Ureter (tissue), 1 donor: ENCODE measurements at regions not wholly inside any gene's neighbourhood (a gene's known extent, or its start where the extent isn't known, plus 50 kb on each side); places are given as distances from the start of the nearest gene placed in this dataset.
A peak's percentile ranks its signal among the peaks of the same experiment; 100 is the strongest.
"Not testable (repeated sequence)": the region's sequence is repeated elsewhere in the genome, so short reads cannot be mapped to it uniquely, and the experiment has no call there.

Experiments
- DNase-seq: peaks from one replicate; pipeline ENCODE4 v3.0.0-alpha.2; 2020; ENCODE audit warnings: low spot score
- donor health status: DM: yes; HTN: yes; CAD: no.

GRCh38 chr1:184183919-184184318 lies 132.4 kb downstream of the TSEN15 start:
- no peak for DNase-seq

GRCh38 chr1:184184614-184185013 lies 133.1 kb downstream of the TSEN15 start:
- not testable (repeated sequence) for DNase-seq

GRCh38 chr1:184185347-184185746 lies 133.8 kb downstream of the TSEN15 start:
- DNase-seq = no peak

- no peak for DNase-seq
Measured at GRCh38 chr1:184186167-184186566, 134.6 kb downstream of the TSEN15 start.

- no peak for DNase-seq
Measured at GRCh38 chr1:184187097-184187496, 135.6 kb downstream of the TSEN15 start.

- no peak for DNase-seq
Measured at GRCh38 chr1:184188037-184188436, 136.5 kb downstream of the TSEN15 start.

GRCh38 chr1:184189361-184189760 lies 137.8 kb downstream of the TSEN15 start:
- no peak for DNase-seq

GRCh38 chr1:184190616-184191015 lies 139.1 kb downstream of the TSEN15 start:
- no peak for DNase-seq

- peak; percentile 65 for DNase-seq
Measured at GRCh38 chr1:184191181-184191621, 139.7 kb downstream of the TSEN15 start.

- DNase-seq = no peak
Measured at GRCh38 chr1:184192796-184193195, 141.3 kb downstream of the TSEN15 start.

GRCh38 chr1:184193451-184193850 lies 141.9 kb downstream of the TSEN15 start:
- DNase-seq = no peak

- no peak for DNase-seq
Measured at GRCh38 chr1:184194236-184194635, 142.7 kb downstream of the TSEN15 start.

GRCh38 chr1:184195722-184196121 lies 144.2 kb downstream of the TSEN15 start:
- DNase-seq = not testable (repeated sequence)

GRCh38 chr1:184197831-184198230 lies 146.3 kb downstream of the TSEN15 start:
- no peak for DNase-seq

- no peak for DNase-seq
Measured at GRCh38 chr1:184199036-184199435, 147.5 kb downstream of the TSEN15 start.

- DNase-seq = no peak
Measured at GRCh38 chr1:184199438-184200085, 148.0 kb downstream of the TSEN15 start.

GRCh38 chr1:184208622-184209021 lies 157.1 kb downstream of the TSEN15 start:
- no peak for DNase-seq

- DNase-seq = no peak
Measured at GRCh38 chr1:184210031-184210430, 158.5 kb downstream of the TSEN15 start.

GRCh38 chr1:184210862-184211261 lies 159.3 kb downstream of the TSEN15 start:
- no peak for DNase-seq

GRCh38 chr1:184212649-184213314 lies 161.3 kb downstream of the TSEN15 start:
- DNase-seq = peak; percentile 61

GRCh38 chr1:184214128-184214527 lies 162.6 kb downstream of the TSEN15 start:
- DNase-seq = no peak

- no peak for DNase-seq
Measured at GRCh38 chr1:184215274-184215925, 163.9 kb downstream of the TSEN15 start.

GRCh38 chr1:184218458-184219075 lies 167.0 kb downstream of the TSEN15 start:
- DNase-seq = no peak
